Hepatocyte (in vitro differentiated cells): ENCODE measurements at regions not wholly inside any gene's neighbourhood (a gene's known extent, or its start where the extent isn't known, plus 50 kb on each side); places are given as distances from the start of the nearest gene placed in this dataset.

Source experiments
- CTCF ChIP-seq: fragments of 200-600 bp; sonication (generic); IDR thresholded peaks from 2 replicates; pipeline ENCODE4 v1.5.1; 2016; ENCODE audit warnings: antibody characterized with exemption, mild to moderate bottlenecking; ENCODE audit not compliant: poor library complexity
- EZH2 ChIP-seq: fragments of 200-600 bp; sonication (generic); IDR thresholded peaks from 2 replicates; pipeline ENCODE4 v1.6.1; 2016; ENCODE audit warnings: antibody characterized with exemption, mild to moderate bottlenecking, borderline replicate concordance

- TF ChIP-seq CTCF, result no peak
- TF ChIP-seq EZH2, result no peak
Measured at GRCh38 chr3:22216601-22217000, 465.6 kb upstream of the ZNF385D start.
